Activated CD8-positive, alpha-beta T cell treated with anti-CD3 and anti-CD28 coated beads for 36 hours (primary cell): ENCODE measurements at regions not wholly inside any gene's neighbourhood (a gene's known extent, or its start where the extent isn't known, plus 50 kb on each side); places are given as distances from the start of the nearest gene placed in this dataset.

ENCODE experiments used
- ATAC-seq: fragments of 200-7000 bp; cut with Tn5 transposase; one replicate; pipeline ENCODE4 v1.10.0; 2021; ENCODE audit warnings: mild to moderate bottlenecking, moderate library complexity
- CTCF ChIA-PET: fragments of 350-600 bp; sonication (Branson Sonifier 250); formaldehyde crosslinking; loops from one replicate; lab custom pipeline; 2021; ENCODE audit warnings: antibody characterized with exemption; lab: Charles Lee
- POLR2A ChIA-PET: fragments of 350-600 bp; sonication (Branson Sonifier 250); formaldehyde crosslinking; loops from one replicate; lab custom pipeline; 2021; ENCODE audit warnings: antibody characterized with exemption; lab: Charles Lee
- DNase-seq: peaks from one replicate; pipeline ENCODE4 v3.0.0-alpha.2; 2020
- H3K27ac Mint-ChIP-seq: one replicate; pipeline ENCODE4 v1.8.0; 2021; ENCODE audit warnings: mild to moderate bottlenecking, mixed read lengths
- H3K27me3 Mint-ChIP-seq: one replicate; pipeline ENCODE4 v1.8.0; 2021; ENCODE audit warnings: mixed read lengths
- H3K36me3 Mint-ChIP-seq: one replicate; pipeline ENCODE4 v1.8.0; 2021; ENCODE audit warnings: low read depth, mixed read lengths
- H3K4me1 Mint-ChIP-seq: one replicate; pipeline ENCODE4 v1.8.0; 2021; ENCODE audit warnings: low read depth, mixed read lengths
- H3K4me3 Mint-ChIP-seq: one replicate; pipeline ENCODE4 v1.8.0; 2021; ENCODE audit warnings: mild to moderate bottlenecking, moderate library complexity, mixed read lengths
- H3K9me3 Mint-ChIP-seq: one replicate; pipeline ENCODE4 v1.8.0; 2021; ENCODE audit warnings: mixed read lengths
- CTCF ChIP-seq: fragments of 200-600 bp; IDR thresholded peaks from one replicate; pipeline ENCODE4 v1.8.0; 2022; ENCODE audit warnings: antibody characterized with exemption, mild to moderate bottlenecking
- intact Hi-C: fragments of 100-400 bp; cut with micrococcal nuclease; formaldehyde crosslinking; loops from one replicate; pipeline ENCODE4 v1.10.0; 2022

- H3K36me3 Mint-ChIP-seq: no peaks in the 10 kb centered on the region
- intact Hi-C loops: no loop called here
- H3K4me1 Mint-ChIP-seq: no peaks in the 10 kb centered on the region
- no peak overlapping the region for H3K4me3 Mint-ChIP-seq
- ATAC-seq (no peak), DNase-seq (no peak)
- peaks cover 2% of the 10 kb centered on the region for H3K9me3 Mint-ChIP-seq
- ChIA-PET CTCF (no interaction called here), POLR2A (no interaction called here)
- no peak for TF ChIP-seq CTCF
- H3K27ac Mint-ChIP-seq: no peak overlapping the region
- no peaks in the 10 kb centered on the region for H3K27me3 Mint-ChIP-seq
Observed at GRCh38 chr5:85681871-85682270, 935.9 kb upstream of the COX7C start.

- Mint-ChIP-seq H3K27me3 (no peaks in the 10 kb centered on the region), H3K27ac (no peak overlapping the region), H3K4me3 (no peak overlapping the region), H3K9me3 (peaks cover 4% of the 10 kb centered on the region), H3K36me3 (no peaks in the 10 kb centered on the region), H3K4me1 (no peaks in the 10 kb centered on the region)
- ATAC-seq (no peak), DNase-seq (no peak)
- intact Hi-C loops: no loop called here
- TF ChIP-seq CTCF: no peak
- POLR2A ChIA-PET: no interaction called here
- CTCF ChIA-PET: no interaction called here
Observed at GRCh38 chr5:85684351-85684750, 933.4 kb upstream of the COX7C start.

GRCh38 chr5:85703296-85703695 is 914.4 kb upstream of the COX7C start:
- DNase-seq: no peak
- no peak overlapping the region for H3K27ac Mint-ChIP-seq
- intact Hi-C loops: no loop called here
- TF ChIP-seq CTCF: no peak
- H3K9me3 Mint-ChIP-seq: peaks cover 1% of the 10 kb centered on the region
- no peaks in the 10 kb centered on the region for H3K4me1 Mint-ChIP-seq
- no peak overlapping the region for H3K4me3 Mint-ChIP-seq
- no peaks in the 10 kb centered on the region for H3K36me3 Mint-ChIP-seq
- ChIA-PET POLR2A (no interaction called here), CTCF (no interaction called here)
- no peaks in the 10 kb centered on the region for H3K27me3 Mint-ChIP-seq
- ATAC-seq: no peak

GRCh38 chr5:85709728-85710127 is 908.0 kb upstream of the COX7C start:
- no peaks in the 10 kb centered on the region for H3K27me3 Mint-ChIP-seq
- TF ChIP-seq CTCF: no peak
- ATAC-seq (no peak), DNase-seq (no peak)
- no peaks in the 10 kb centered on the region for H3K9me3 Mint-ChIP-seq
- ChIA-PET POLR2A (no interaction called here), CTCF (no interaction called here)
- no peaks in the 10 kb centered on the region for H3K36me3 Mint-ChIP-seq
- H3K27ac Mint-ChIP-seq: no peak overlapping the region
- H3K4me3 Mint-ChIP-seq: no peak overlapping the region
- intact Hi-C loops: no loop called here
- H3K4me1 Mint-ChIP-seq: no peaks in the 10 kb centered on the region

- Mint-ChIP-seq H3K27me3 (no peaks in the 10 kb centered on the region), H3K27ac (no peak overlapping the region), H3K9me3 (peaks cover 1% of the 10 kb centered on the region), H3K4me1 (no peaks in the 10 kb centered on the region), H3K36me3 (no peaks in the 10 kb centered on the region), H3K4me3 (no peak overlapping the region)
- no peak for ATAC-seq
- intact Hi-C loops: no loop called here
- ChIA-PET CTCF (no interaction called here), POLR2A (no interaction called here)
- no peak for TF ChIP-seq CTCF
- DNase-seq: no peak
Observed at GRCh38 chr5:85716344-85717202, 901.2 kb upstream of the COX7C start.
